GM21367 (cell line): ENCODE measurements at regions not wholly inside any gene's neighbourhood (a gene's known extent, or its start where the extent isn't known, plus 50 kb on each side); places are given as distances from the start of the nearest gene placed in this dataset.

Source experiments
- ATAC-seq: cut with Tn5 transposase; IDR thresholded peaks from one replicate; pipeline ENCODE4 v1.9.1; 2021; ENCODE audit not compliant: unreplicated experiment

GRCh38 chr3:180828723-180829408, 83.6 kb upstream of the FXR1 start:
- no peak for ATAC-seq

- no peak for ATAC-seq
Observed at GRCh38 chr3:180829409-180830405, 82.8 kb upstream of the FXR1 start.

- ATAC-seq, result no peak
Observed at GRCh38 chr3:180835501-180835900, 77.0 kb upstream of the FXR1 start.

GRCh38 chr3:180836766-180837165, 75.7 kb upstream of the FXR1 start:
- no peak for ATAC-seq

- no peak for ATAC-seq
Observed at GRCh38 chr3:180854887-180855286, 57.6 kb upstream of the FXR1 start.

GRCh38 chr3:180855364-180855763, 57.1 kb upstream of the FXR1 start:
- ATAC-seq, result peak; percentile 61

GRCh38 chr3:180855956-180856355, 56.5 kb upstream of the FXR1 start:
- no peak for ATAC-seq

GRCh38 chr3:180860180-180860858, 52.2 kb upstream of the FXR1 start:
- ATAC-seq, result no peak
